Chondrocyte (in vitro differentiated cells): ENCODE measurements at regions not wholly inside any gene's neighbourhood (a gene's known extent, or its start where the extent isn't known, plus 50 kb on each side); places are given as distances from the start of the nearest gene placed in this dataset.
"Not testable (repeated sequence)": the region's sequence is repeated elsewhere in the genome, so short reads cannot be mapped to it uniquely, and the experiment has no call there.

Source experiments
- DNase-seq: peaks from one replicate; pipeline ENCODE4 v3.0.0; 2021; ENCODE audit warnings: mixed read lengths, low spot score
- H3K27ac Mint-ChIP-seq: one replicate; pipeline ENCODE4 v1.8.0; 2021; ENCODE audit warnings: mild to moderate bottlenecking, moderate library complexity, mixed read lengths; ENCODE audit not compliant: unreplicated experiment
- H3K27me3 Mint-ChIP-seq: 2 replicates; pipeline ENCODE4 v1.8.0; 2021; ENCODE audit warnings: low read depth, mixed read lengths
- H3K36me3 Mint-ChIP-seq: 2 replicates; pipeline ENCODE4 v1.8.0; 2021; ENCODE audit warnings: low read depth, mixed read lengths
- H3K4me1 Mint-ChIP-seq: 2 replicates; pipeline ENCODE4 v1.8.0; 2021; ENCODE audit warnings: low read depth, mild to moderate bottlenecking, mixed read lengths
- H3K4me3 Mint-ChIP-seq: one replicate; pipeline ENCODE4 v1.8.0; 2021; ENCODE audit warnings: mild to moderate bottlenecking, moderate library complexity, mixed read lengths; ENCODE audit not compliant: unreplicated experiment
- H3K9me3 Mint-ChIP-seq: 2 replicates; pipeline ENCODE4 v1.8.0; 2021; ENCODE audit warnings: low read depth, mixed read lengths
- TF ChIP-seq, protein P1 (sequence below): fragments of 200-600 bp; sonication (generic); IDR thresholded peaks from 2 replicates; pipeline ENCODE4 v1.5.0; 2021; ENCODE audit warnings: antibody characterized with exemption, mild to moderate bottlenecking, moderate library complexity

DNA sequence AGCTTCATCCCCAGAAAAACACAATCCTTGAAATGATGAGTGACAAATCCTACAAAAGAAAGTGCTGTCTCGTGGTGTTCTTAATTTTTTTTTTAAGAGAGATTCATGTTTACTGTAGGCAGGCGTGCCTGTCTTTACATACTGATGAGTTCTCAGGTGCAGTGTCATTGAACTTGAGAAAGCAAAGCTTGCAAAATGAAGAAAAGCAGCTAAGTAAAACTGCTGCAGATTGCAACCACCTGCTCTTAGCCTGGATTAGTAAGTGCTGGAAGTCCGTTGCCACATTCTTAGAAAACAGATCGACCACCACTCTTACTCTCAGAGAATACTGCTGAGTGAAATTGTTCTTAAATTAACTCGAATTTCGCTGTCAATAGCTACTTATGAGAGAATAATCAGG is 854.6 kb downstream of the TRIML1 start:
- no peaks in the 10 kb centered on the region for H3K27me3 Mint-ChIP-seq
- no peak overlapping the region for H3K4me3 Mint-ChIP-seq
- TF ChIP-seq, protein P1, sequence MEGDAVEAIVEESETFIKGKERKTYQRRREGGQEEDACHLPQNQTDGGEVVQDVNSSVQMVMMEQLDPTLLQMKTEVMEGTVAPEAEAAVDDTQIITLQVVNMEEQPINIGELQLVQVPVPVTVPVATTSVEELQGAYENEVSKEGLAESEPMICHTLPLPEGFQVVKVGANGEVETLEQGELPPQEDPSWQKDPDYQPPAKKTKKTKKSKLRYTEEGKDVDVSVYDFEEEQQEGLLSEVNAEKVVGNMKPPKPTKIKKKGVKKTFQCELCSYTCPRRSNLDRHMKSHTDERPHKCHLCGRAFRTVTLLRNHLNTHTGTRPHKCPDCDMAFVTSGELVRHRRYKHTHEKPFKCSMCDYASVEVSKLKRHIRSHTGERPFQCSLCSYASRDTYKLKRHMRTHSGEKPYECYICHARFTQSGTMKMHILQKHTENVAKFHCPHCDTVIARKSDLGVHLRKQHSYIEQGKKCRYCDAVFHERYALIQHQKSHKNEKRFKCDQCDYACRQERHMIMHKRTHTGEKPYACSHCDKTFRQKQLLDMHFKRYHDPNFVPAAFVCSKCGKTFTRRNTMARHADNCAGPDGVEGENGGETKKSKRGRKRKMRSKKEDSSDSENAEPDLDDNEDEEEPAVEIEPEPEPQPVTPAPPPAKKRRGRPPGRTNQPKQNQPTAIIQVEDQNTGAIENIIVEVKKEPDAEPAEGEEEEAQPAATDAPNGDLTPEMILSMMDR: no peak
- no peaks in the 10 kb centered on the region for H3K36me3 Mint-ChIP-seq
- no peak for DNase-seq
- peaks cover 9% of the 10 kb centered on the region for H3K4me1 Mint-ChIP-seq
- H3K27ac Mint-ChIP-seq: no peak overlapping the region
- H3K9me3 Mint-ChIP-seq: no peaks in the 10 kb centered on the region

DNA sequence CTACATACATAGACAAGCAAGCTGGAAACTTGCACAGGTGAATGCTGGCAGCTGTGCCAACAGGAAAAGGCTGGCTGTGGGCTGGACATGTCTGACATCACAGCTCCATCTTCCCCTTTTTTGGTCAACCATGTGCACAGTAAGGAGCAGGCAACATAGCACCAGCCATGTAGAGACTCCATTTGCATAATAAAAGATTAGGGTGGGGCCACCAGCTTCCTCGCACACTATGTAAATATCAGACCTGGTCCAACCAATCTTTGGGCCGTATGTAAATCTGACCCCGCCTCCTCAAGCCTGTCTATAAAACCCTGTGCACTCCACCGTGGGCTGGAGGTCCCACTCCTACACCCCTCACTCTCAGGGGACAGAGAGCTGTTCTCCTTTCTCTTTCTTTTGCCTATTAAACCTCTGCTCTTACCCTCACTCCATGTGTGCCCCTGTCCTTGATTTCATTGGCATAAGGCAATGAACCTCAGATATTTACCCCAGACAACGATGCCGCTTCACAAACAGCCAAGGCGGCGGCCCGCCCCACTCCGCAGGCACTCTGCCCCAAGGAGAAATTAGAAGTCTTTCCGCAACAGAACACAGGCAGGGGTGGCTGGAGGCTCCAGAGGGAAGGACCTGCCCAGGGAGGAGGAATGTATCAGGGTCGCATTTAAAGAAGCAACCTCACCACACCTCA is 862.2 kb downstream of the TRIML1 start:
- Mint-ChIP-seq H3K4me1 (no peaks in the 10 kb centered on the region), H3K9me3 (peaks cover 6% of the 10 kb centered on the region), H3K4me3 (no peak overlapping the region), H3K27ac (no peak overlapping the region), H3K36me3 (peaks cover 2% of the 10 kb centered on the region), H3K27me3 (no peaks in the 10 kb centered on the region)
- TF ChIP-seq, protein P1: no peak
- no peak for DNase-seq

DNA sequence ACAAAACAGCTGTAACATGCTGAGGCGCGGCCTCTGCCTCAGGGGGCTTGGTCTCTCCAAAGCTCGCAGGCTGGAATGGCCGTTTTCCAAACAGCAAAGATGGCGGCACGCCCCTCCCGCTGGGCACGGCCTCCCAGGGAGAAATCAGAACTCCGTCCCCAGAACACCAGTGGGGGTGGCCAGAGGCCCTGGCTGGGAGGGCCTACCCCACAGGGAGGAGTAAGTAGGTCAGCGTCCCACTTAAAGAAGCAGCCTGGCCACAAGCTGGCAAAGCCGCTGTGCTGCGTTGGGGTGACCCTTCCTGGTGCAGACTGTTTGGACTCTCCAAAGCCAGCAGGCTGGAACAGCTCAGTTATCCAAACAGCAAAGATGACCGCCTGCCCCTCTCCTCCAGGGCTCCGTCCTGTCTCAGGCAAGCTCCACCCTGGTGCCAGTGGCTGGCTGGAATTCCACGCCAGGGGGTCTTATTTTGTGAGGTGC is 862.8 kb downstream of the TRIML1 start:
- H3K27ac Mint-ChIP-seq: no peak overlapping the region
- H3K9me3 Mint-ChIP-seq: peaks cover 6% of the 10 kb centered on the region
- no peak overlapping the region for H3K4me3 Mint-ChIP-seq
- TF ChIP-seq, protein P1: no peak
- H3K27me3 Mint-ChIP-seq: no peaks in the 10 kb centered on the region
- no peak for DNase-seq
- H3K4me1 Mint-ChIP-seq: no peaks in the 10 kb centered on the region
- H3K36me3 Mint-ChIP-seq: peaks cover 2% of the 10 kb centered on the region

DNA sequence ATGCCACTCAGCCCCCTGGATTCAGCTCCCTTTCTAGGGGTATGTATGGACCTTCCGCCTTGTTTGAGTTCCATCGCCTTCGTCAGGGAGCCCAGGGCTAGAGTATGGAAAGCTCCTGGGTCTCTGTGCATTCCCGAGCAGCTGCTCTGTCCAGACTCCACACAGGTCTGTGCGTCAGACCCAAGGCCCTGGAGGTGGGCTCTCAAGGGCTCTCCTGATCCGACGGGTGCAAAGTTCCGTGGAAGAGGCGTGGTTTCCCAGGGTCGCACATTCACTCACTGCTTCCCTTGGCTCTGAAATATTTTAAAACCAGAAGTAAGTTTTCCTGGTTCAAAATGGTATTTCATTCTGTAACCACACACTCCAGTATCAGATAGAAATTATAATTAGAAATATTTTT is 863.2 kb downstream of the TRIML1 start:
- H3K4me3 Mint-ChIP-seq: no peak overlapping the region
- H3K27ac Mint-ChIP-seq: no peak overlapping the region
- no peak for DNase-seq
- H3K9me3 Mint-ChIP-seq: peaks cover 6% of the 10 kb centered on the region
- TF ChIP-seq, protein P1: no peak
- H3K36me3 Mint-ChIP-seq: peaks cover 2% of the 10 kb centered on the region
- no peaks in the 10 kb centered on the region for H3K4me1 Mint-ChIP-seq
- H3K27me3 Mint-ChIP-seq: no peaks in the 10 kb centered on the region

DNA sequence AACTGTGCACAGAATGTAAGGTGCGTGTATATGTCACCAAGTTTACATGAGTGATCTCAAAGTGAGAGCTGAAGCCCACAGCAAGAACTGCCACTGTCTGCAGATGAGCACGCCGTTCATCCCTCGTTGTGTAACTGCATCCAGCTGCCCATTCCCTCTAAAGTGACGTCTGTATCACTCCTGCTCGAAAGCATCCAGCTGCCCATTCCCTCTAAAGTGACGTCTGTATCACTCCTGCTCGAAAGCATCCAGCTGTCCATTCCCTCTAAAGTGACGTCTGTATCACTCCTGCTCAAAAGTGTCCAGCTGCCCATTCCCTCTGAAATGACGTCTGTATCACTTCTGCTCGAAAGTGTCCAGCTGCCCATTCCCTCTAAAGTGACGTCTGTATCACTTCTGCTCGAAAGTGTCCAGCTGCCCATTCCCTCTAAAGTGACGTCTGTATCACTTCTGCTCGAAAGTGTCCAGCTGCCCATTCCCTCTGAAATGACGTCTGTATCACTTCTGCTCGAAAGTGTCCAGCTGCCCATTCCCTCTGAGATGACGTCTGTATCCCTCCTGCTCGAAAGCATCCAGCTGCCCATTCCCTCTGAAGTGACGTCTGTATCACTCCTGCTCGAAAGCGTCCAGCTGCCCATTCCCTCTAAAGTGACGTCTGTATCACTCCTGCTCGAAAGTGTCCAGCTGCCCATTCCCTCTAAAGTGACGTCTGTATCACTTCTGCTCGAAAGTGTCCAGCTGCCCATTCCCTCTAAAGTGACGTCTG is 871.4 kb downstream of the TRIML1 start:
- H3K9me3 Mint-ChIP-seq, H3K4me3 Mint-ChIP-seq, H3K36me3 Mint-ChIP-seq, H3K27me3 Mint-ChIP-seq, H3K27ac Mint-ChIP-seq, H3K4me1 Mint-ChIP-seq, DNase-seq: not testable (repeated sequence)
